ENCODE measurements at regions not wholly inside any gene's neighbourhood (a gene's known extent, or its start where the extent isn't known, plus 50 kb on each side); places are given as distances from the start of the nearest gene placed in this dataset.

GRCh38 chr6:166252601-166253000, 55.6 kb downstream of the PRR18 start:
- TF ChIP-seq, protein P1, sequence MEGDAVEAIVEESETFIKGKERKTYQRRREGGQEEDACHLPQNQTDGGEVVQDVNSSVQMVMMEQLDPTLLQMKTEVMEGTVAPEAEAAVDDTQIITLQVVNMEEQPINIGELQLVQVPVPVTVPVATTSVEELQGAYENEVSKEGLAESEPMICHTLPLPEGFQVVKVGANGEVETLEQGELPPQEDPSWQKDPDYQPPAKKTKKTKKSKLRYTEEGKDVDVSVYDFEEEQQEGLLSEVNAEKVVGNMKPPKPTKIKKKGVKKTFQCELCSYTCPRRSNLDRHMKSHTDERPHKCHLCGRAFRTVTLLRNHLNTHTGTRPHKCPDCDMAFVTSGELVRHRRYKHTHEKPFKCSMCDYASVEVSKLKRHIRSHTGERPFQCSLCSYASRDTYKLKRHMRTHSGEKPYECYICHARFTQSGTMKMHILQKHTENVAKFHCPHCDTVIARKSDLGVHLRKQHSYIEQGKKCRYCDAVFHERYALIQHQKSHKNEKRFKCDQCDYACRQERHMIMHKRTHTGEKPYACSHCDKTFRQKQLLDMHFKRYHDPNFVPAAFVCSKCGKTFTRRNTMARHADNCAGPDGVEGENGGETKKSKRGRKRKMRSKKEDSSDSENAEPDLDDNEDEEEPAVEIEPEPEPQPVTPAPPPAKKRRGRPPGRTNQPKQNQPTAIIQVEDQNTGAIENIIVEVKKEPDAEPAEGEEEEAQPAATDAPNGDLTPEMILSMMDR (conservative IDR thresholded peaks at IDR 0.05; ENCODE audit: low read length), result no peak
- TF ChIP-seq EZH2phosphoT487 (IDR thresholded peaks at IDR 0.05; ENCODE audit: borderline replicate concordance), result no peak
